ENCODE measurements at regions not wholly inside any gene's neighbourhood (a gene's known extent, or its start where the extent isn't known, plus 50 kb on each side); places are given as distances from the start of the nearest gene placed in this dataset.
"Not testable (repeated sequence)": the region's sequence is repeated elsewhere in the genome, so short reads cannot be mapped to it uniquely, and the experiment has no call there.

DNA sequence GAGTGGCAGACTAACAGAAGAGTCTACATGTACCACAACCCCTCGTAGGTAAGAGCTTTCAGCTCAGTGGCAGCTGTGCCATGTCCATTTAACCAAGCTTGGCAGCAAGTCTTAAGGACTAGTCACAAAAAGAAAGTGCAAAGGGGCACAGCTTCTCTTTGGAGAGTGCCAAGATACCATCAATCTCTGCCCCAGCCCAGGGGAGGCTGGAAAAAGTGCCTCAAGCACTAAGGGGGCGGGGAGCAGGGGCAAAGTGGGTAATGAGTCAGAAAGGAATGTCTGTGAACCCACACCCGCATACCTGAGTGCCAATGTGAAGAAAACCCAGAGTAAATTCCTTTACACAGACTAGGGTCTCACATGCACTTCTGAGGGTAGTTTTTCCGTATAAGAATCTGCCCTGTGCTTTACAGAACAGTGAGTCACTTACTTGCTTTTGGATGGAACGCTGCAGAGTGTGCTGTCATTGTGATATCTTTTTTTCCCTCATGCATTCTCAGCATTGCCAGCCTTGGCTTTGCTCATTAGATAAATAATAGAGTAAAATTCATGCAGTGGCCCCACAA lies 219.8 kb downstream of the ZNF674 start:
- in situ Hi-C loops (cut with MboI; ENCODE audit: low sequenced_read_pairs, unreplicated experiment): no loop called here
- TF ChIP-seq, protein P1, sequence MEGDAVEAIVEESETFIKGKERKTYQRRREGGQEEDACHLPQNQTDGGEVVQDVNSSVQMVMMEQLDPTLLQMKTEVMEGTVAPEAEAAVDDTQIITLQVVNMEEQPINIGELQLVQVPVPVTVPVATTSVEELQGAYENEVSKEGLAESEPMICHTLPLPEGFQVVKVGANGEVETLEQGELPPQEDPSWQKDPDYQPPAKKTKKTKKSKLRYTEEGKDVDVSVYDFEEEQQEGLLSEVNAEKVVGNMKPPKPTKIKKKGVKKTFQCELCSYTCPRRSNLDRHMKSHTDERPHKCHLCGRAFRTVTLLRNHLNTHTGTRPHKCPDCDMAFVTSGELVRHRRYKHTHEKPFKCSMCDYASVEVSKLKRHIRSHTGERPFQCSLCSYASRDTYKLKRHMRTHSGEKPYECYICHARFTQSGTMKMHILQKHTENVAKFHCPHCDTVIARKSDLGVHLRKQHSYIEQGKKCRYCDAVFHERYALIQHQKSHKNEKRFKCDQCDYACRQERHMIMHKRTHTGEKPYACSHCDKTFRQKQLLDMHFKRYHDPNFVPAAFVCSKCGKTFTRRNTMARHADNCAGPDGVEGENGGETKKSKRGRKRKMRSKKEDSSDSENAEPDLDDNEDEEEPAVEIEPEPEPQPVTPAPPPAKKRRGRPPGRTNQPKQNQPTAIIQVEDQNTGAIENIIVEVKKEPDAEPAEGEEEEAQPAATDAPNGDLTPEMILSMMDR (IDR thresholded peaks at IDR 0.05; ENCODE audit: borderline replicate concordance, control extremely low read depth, extremely low read depth, insufficient read depth, missing control alignments): no peak
- no peak for DNase-seq (ENCODE audit: low spot score)

DNA sequence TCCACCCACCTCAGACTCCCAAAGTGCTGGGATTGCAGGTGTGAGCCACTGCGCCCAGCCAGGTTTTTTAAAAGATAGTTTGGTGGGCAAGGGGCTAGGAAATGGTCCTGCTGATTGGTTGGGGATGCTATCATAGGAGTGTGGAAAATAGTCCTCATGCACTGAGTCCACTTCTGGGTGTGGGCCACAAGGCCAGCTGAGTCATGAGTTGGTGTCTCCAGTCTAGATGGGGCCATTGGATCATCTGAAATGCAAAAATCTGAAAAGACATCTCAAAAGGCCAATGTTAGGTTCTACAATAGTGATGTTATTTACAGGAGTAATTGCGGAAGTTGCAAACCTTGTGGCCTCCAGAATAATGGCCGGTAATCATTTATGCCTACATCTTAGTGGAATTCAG lies 221.1 kb downstream of the ZNF674 start:
- DNase-seq (ENCODE audit: low spot score): no peak
- TF ChIP-seq, protein P1 (IDR thresholded peaks at IDR 0.05; ENCODE audit: borderline replicate concordance, control extremely low read depth, extremely low read depth, insufficient read depth, missing control alignments): no peak
- in situ Hi-C loops (cut with MboI; ENCODE audit: low sequenced_read_pairs, unreplicated experiment): no loop called here

DNA sequence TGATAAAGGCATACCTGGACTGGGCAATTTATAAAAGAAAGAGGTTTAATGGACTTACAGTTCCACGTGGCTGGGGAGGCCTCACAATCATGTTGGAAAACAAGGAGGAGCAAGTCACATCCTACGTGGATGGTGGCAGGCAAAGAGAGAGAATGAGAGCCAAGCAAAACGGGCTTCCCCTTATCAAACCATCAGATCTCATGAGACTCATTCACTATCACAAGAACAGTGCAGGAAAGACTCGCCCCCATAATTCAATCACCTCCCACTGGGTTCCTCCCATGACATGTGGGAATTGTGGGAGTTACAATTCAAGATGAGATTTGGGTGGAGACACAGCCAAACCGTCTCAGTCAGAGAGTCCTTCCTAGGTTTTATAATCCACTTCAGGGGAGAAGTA lies 222.3 kb downstream of the ZNF674 start:
- in situ Hi-C loops (cut with MboI; ENCODE audit: low sequenced_read_pairs, unreplicated experiment); DNase-seq (ENCODE audit: low spot score): not testable (repeated sequence)

DNA sequence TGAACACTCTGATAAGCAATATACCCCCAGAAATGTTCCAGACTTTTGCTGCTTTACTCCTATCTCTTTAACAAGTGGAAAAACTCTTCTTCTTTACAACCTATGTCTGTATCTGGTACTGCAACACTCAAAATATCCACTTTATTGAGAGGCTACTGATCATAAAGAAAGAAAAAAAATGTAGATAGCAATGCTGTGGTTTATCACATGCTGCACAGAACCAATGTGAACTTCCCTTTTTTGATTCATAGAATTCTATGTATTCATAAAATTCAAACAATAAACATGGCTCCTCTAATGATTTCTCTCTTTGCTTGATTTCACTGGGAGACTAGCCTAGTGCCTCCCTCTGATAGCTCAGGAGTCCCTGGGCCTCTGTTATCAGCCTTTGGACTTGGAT lies 223.5 kb downstream of the ZNF674 start:
- TF ChIP-seq, protein P1 (IDR thresholded peaks at IDR 0.05; ENCODE audit: borderline replicate concordance, control extremely low read depth, extremely low read depth, insufficient read depth, missing control alignments): no peak
- in situ Hi-C loops (cut with MboI; ENCODE audit: low sequenced_read_pairs, unreplicated experiment): no loop called here
- DNase-seq (ENCODE audit: low spot score): no peak

DNA sequence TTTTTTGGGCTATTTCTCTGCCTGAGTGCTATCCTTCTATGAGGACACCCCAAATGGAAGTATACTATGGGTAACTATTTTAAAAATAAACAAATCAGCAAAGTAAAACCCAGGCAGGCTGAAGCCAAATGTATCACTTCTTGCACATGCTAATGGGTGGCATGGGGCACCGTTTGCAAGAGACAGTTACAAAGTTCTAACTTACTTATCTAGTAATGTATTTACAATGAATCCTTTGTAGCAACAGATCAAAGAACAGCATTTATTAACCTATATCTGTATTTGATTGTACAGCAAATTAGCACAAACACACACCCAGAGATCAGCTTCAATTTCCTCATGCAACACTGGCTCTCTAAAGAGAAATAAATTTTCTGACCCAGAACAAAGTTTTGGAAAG lies 225.5 kb downstream of the ZNF674 start:
- TF ChIP-seq, protein P1 (IDR thresholded peaks at IDR 0.05; ENCODE audit: borderline replicate concordance, control extremely low read depth, extremely low read depth, insufficient read depth, missing control alignments): no peak
- in situ Hi-C loops (cut with MboI; ENCODE audit: low sequenced_read_pairs, unreplicated experiment): no loop called here
- no peak for DNase-seq (ENCODE audit: low spot score)

DNA sequence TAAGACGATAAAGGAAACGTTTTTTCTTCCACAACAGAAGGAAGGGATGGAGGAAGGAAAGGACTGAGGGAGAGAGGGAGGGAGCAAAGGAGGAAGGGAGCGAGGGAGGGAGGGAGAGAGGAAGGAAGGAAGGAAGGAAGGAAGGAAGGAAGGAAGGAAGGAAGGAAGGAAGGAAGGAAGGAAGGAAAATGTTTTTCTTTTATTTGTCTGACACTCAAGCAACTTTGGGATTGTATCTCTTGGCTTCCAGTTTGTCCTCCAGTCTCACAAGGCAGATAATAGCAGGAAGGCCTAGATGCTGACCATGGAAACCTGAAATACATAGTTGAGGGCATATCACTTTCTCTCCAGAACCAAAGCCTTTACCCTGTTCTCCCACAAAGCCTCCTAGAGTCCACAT lies 226.7 kb downstream of the ZNF674 start:
- in situ Hi-C loops (cut with MboI; ENCODE audit: low sequenced_read_pairs, unreplicated experiment): no loop called here
- no peak for DNase-seq (ENCODE audit: low spot score)
- TF ChIP-seq, protein P1 (IDR thresholded peaks at IDR 0.05; ENCODE audit: borderline replicate concordance, control extremely low read depth, extremely low read depth, insufficient read depth, missing control alignments): no peak

DNA sequence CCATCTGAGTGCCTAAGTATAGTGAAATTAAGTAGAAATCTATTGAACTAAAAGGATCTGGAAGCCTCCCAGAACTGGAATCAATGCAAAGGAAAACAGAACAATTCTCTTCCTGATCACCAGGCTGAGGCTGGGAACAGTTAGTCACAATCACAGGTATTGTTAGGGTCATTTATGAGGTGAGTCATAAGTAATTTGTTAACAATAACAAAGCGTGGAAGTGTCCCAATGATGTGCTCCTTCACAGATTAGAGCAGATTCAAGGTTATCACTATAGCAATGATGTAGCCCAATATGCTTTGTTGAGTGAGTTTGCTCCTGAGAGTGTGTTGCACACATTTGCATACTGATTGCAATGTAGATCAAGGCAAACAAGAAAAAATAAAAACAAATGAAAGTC lies 228.1 kb downstream of the ZNF674 start:
- in situ Hi-C loops (cut with MboI; ENCODE audit: low sequenced_read_pairs, unreplicated experiment): no loop called here
- DNase-seq (ENCODE audit: low spot score): no peak
- TF ChIP-seq, protein P1 (IDR thresholded peaks at IDR 0.05; ENCODE audit: borderline replicate concordance, control extremely low read depth, extremely low read depth, insufficient read depth, missing control alignments): no peak
